ENCODE measurements at regions not wholly inside any gene's neighbourhood (a gene's known extent, or its start where the extent isn't known, plus 50 kb on each side); places are given as distances from the start of the nearest gene placed in this dataset.

DNA sequence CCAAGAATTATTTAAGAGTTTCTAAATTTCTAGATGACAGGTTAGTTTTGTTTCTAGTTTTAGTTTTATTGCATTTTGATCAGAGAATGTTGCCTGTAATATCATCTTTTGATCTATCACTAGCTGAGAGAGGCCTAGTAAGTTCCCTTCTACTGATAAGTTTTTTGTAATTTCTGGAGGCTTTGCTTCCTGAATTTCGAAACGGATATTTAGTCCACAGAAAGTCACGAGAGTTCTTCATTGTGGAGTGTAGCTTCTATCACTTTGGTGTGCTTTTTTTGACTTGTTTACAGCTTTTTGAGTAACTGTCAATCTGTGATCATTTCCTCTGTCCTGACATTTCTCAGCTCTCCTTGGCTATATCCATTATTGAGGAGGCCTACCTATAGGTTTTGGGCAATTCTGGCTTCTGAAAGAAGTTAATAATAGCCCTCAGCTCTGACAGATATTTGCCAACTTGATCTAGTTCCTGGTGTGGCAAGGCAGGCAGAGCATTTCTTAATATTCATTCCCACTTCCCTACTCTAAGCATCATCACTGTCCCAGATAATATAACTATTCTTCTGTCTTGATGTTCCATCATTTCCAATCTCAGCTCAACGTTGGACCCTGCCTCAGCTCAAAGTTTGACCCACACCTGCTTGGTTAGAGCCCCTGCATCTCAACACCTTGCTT lies 171.3 kb downstream of the BLID start:
- no peak for ATAC-seq
- Mint-ChIP-seq H3K9me3 (no peaks in the 10 kb centered on the region), H3K36me3 (ENCODE audit: low read depth) (no peaks in the 10 kb centered on the region), H3K4me3 (no peak overlapping the region), H3K27ac (no peak overlapping the region), H3K27me3 (no peaks in the 10 kb centered on the region), H3K4me1 (no peaks in the 10 kb centered on the region)
- DNase-seq: no peak

DNA sequence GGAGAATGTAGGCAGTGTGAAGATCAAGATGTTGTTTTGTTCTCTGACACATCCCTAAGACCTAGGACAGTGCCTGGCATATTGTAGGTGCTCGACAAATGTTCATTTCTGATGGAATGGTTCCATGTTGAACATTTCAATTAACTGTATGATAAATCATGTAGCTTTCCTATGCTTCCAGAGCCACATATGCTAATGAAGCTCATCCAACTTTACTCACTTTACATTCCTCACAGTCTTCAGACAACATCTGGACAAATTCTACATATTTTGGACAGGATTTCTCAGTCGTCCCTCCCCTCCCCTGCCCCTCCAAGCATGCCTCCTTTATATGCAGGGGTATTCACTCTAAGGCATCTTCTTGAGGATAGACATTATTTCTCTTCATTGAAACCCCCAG lies 177.9 kb downstream of the BLID start:
- Mint-ChIP-seq H3K27me3 (peaks cover 3% of the 10 kb centered on the region), H3K27ac (no peak overlapping the region), H3K36me3 (ENCODE audit: low read depth) (no peaks in the 10 kb centered on the region), H3K9me3 (peaks cover 3% of the 10 kb centered on the region), H3K4me1 (no peaks in the 10 kb centered on the region), H3K4me3 (no peak overlapping the region)
- no peak for ATAC-seq
- no peak for DNase-seq

DNA sequence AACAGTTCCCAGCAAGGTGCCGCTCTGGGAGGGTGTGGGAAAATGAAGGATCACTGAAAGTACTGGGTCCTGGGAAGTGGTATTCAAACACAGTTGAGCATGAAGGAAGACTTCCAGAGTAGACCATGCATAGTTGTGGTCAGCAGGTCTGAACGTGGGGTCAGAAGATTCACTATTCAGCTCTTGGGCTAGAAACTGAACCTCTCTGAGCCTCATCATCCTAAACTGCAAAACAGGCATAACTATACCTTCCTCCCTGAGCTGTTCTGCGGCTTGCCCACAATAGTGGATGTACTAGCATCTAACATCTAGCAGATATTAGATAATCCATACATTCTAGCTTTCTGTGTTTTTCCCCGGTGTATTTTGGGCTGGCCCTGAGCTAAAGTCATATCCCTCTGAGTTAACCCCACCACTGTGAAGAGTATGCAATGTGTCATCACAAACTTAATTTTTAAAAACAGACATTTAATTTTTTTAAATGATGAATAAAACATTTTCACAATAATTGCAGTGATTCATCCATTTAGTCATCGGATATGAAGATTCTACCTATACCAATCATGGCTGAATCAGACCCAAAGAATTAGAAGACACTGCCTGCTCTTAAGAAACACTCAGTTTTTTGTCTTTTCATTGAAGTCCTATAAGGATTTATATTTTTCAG lies 179.1 kb downstream of the BLID start:
- no peaks in the 10 kb centered on the region for H3K36me3 Mint-ChIP-seq (ENCODE audit: low read depth)
- H3K27me3 Mint-ChIP-seq: peaks cover 7% of the 10 kb centered on the region
- H3K9me3 Mint-ChIP-seq: peaks cover 3% of the 10 kb centered on the region
- H3K4me1 Mint-ChIP-seq: no peaks in the 10 kb centered on the region
- no peak overlapping the region for H3K4me3 Mint-ChIP-seq
- ATAC-seq (no peak), DNase-seq (no peak)
- no peak overlapping the region for H3K27ac Mint-ChIP-seq

DNA sequence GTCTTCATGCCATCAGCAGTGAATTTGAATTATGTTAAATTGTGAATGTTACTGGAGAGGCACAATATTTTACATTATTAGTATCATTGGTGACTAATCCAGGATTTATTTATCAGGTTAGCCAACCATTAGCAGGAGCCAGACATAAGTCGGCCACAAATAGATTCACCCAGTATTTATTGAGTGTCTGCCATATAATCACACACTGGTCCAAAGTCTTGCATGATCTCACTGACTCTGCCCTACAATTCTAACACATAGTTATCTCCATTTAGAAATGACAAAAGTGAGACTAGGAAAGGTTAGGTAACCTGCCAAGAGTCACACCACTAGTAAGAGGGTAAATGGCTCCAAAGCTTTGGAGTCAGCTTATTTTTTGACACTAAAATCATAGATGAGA lies 179.6 kb downstream of the BLID start:
- ATAC-seq (no peak), DNase-seq (no peak)
- no peak overlapping the region for H3K4me3 Mint-ChIP-seq
- H3K9me3 Mint-ChIP-seq: peaks cover 3% of the 10 kb centered on the region
- H3K36me3 Mint-ChIP-seq (ENCODE audit: low read depth): no peaks in the 10 kb centered on the region
- no peak overlapping the region for H3K27ac Mint-ChIP-seq
- H3K27me3 Mint-ChIP-seq: peaks cover 10% of the 10 kb centered on the region
- H3K4me1 Mint-ChIP-seq: no peaks in the 10 kb centered on the region

DNA sequence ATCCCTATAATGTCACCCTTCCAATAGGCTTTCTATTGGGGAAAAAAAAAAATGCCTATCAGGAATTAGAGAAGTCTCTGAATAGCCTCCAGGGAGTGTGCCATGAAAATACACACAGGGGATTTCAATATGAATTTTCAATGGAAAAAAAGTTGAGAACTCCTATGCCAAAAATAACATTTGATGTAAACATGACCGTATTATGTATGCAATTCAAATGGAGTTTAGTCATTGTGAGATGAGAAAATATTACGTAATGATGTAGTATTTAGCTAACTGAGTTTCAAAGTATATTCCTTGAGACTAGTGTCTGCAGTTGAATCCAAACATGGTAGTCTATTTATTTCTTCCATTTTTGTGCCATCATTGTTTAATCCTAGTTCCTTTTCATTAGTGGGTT lies 182.3 kb downstream of the BLID start:
- no peak for DNase-seq
- Mint-ChIP-seq H3K27me3 (peaks cover 13% of the 10 kb centered on the region), H3K27ac (no peak overlapping the region), H3K9me3 (peaks cover 3% of the 10 kb centered on the region), H3K36me3 (ENCODE audit: low read depth) (no peaks in the 10 kb centered on the region), H3K4me1 (no peaks in the 10 kb centered on the region), H3K4me3 (no peak overlapping the region)
- ATAC-seq: no peak

DNA sequence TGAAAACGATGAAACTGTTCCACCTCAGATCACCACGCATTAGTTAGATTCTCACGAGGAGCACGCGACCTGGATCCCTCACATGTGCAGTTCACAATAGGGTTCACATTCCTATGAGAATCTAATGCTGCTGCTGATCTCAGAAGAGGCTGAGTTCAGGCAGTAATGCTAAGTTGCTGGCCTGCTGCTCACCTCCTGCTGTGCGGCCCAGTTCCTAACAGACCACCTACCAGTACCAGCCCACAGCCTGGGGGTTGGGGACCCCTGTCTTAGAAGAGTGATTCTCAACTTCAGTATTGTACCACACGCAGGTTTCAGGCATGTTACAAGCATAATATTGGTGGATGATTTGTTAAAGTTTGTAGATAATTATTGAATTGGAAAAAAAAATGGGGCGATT lies 182.7 kb downstream of the BLID start:
- Mint-ChIP-seq H3K9me3 (peaks cover 3% of the 10 kb centered on the region), H3K4me3 (no peak overlapping the region), H3K27me3 (peaks cover 13% of the 10 kb centered on the region), H3K36me3 (ENCODE audit: low read depth) (no peaks in the 10 kb centered on the region), H3K4me1 (no peaks in the 10 kb centered on the region), H3K27ac (no peak overlapping the region)
- DNase-seq (no peak), ATAC-seq (no peak)

DNA sequence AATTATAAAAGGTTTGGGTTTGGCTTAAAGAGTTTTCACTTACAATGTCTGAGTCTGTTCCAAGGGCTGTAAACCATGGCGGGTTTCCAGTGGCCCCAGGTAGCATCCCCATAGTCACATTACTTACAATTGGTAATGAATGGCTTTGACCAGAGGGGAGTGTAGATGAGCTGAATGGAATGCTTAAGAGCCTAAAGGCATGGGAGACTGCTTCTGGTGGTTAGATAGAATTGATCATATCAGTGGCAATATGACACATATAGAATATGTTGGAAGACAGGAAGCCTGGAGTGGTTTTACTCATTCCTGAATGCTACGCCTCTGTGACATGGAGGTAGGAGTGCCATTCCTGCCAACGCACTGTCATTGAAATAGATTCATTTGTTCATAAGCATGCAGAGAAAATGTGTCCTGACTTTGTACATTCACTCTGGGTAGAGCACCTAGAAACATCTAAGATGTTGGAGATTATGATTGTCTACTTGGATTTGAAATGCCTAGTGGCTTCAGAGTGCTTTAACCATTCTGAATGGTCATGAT lies 183.3 kb downstream of the BLID start:
- H3K4me1 Mint-ChIP-seq: no peaks in the 10 kb centered on the region
- peaks cover 3% of the 10 kb centered on the region for H3K9me3 Mint-ChIP-seq
- no peak overlapping the region for H3K27ac Mint-ChIP-seq
- no peaks in the 10 kb centered on the region for H3K36me3 Mint-ChIP-seq (ENCODE audit: low read depth)
- peaks cover 13% of the 10 kb centered on the region for H3K27me3 Mint-ChIP-seq
- no peak for ATAC-seq
- DNase-seq: no peak
- no peak overlapping the region for H3K4me3 Mint-ChIP-seq

DNA sequence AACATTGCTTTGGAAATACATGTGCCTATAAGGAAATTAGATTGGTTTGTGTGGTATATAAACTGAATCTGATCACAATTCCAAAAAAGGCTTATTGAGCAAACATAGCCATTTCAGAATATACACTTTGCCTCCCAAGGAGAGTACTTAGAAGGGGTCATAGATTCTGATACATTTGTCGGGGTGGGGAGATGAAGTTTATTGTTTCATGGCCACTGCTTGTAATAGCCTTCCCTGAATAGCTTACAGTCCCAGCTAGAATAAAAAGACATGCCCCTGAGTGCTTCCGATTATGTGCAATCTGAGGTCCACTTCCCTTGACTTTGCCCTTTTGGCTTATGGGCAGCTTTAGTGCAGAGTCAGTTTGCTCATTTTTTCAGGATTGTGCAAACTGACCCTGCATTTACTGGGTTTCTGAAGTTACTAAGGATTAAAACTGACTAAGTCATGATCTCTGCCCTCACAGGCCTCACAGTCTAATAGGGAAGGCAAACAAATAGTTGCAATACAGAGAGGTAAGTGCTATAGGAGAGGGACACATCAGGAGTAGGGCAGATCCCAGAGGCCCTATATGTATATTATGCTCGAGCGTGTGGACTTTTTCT lies 184.2 kb downstream of the BLID start:
- no peak for ATAC-seq
- DNase-seq: no peak
- peaks cover 19% of the 10 kb centered on the region for H3K27me3 Mint-ChIP-seq
- H3K36me3 Mint-ChIP-seq (ENCODE audit: low read depth): no peaks in the 10 kb centered on the region
- H3K27ac Mint-ChIP-seq: no peak overlapping the region
- H3K9me3 Mint-ChIP-seq: peaks cover 3% of the 10 kb centered on the region
- no peaks in the 10 kb centered on the region for H3K4me1 Mint-ChIP-seq
- H3K4me3 Mint-ChIP-seq: no peak overlapping the region

DNA sequence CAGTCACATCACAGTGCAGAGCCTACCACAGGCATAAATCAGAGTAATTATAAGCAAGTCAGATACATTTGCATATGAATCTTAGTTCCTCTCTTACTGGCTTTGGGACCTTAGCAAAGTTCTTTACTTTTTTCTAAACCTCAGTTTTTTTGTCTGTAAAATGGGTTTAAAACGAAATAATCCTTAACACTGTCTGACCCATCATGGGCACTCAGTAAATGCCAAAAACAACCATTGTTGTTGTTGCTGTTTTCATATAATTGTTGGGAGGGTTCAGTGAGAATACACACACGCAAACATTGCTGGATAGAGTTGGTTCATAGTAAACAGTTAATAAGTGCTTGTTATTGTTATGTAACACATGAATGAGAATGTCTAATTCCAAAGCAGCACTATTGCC lies 184.9 kb downstream of the BLID start:
- Mint-ChIP-seq H3K4me3 (no peak overlapping the region), H3K4me1 (no peaks in the 10 kb centered on the region), H3K9me3 (peaks cover 3% of the 10 kb centered on the region), H3K27ac (no peak overlapping the region), H3K27me3 (peaks cover 19% of the 10 kb centered on the region), H3K36me3 (ENCODE audit: low read depth) (no peaks in the 10 kb centered on the region)
- DNase-seq (no peak), ATAC-seq (no peak)

DNA sequence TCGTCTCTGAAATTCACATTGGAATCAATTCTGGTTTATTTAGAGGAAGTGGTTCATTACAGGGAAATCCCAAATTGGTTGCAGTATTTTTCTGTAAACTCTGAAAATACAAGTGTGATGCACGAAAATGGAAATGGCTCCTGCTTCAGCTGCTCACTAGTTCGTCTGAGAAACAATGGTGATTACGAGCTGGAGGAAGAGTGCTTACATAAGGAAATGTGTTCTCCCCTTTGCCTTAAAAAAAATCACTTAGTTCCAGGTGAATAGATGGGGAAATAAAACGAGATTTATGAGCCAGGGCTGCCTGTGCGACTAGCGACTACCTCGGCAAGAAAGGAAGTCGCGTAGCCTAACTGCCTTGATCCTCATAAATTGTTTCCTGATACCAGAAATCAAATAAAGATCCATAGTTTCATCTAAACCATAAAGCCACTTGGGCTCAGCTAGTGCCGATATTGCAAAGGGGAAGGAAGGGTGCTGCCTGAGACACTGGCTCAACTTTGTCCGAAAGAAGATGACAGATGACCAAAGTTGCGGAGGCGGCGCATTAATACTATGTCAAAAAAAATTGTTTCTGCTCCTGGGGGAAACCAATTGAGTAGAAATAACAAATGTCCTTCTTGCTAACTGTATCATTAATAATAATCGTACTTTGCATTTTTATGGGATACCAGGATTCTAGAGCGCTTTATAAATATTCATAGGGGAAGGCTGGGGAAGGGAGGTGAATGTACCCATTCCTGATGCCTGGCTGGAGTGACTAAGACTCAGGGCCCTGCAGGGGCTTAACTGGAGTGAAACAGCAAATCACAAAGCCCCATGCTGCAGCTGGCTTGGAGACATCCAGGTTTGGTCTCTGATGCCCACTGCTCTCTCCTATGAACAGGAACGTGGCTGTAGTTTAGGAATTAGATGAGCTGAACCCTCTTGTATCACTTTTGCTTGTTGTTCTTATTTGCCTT lies 185.7 kb downstream of the BLID start:
- Mint-ChIP-seq H3K4me3 (no peak overlapping the region), H3K27ac (no peak overlapping the region), H3K36me3 (ENCODE audit: low read depth) (no peaks in the 10 kb centered on the region), H3K27me3 (peaks cover 19% of the 10 kb centered on the region), H3K9me3 (peaks cover 3% of the 10 kb centered on the region), H3K4me1 (no peaks in the 10 kb centered on the region)
- no peak for DNase-seq
- ATAC-seq: no peak

DNA sequence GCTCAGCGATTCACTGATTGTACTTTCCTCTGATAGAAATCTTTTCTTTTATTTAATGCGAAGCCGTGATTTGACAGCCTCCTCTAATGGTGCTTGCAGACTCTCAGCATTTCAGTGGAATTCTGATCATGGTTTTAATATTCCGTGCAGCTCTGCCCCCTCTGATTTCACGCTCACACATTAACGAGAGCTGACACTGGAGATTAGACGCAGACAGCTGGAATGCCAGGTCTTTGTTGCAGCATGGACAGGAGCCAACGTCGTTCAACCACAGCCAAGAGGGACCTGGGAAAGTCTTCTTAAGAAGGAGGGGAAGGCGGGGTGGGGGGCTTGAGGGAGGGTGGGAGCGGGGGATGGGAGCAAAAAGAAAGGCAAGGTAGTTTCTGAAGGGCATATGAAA lies 186.4 kb downstream of the BLID start:
- Mint-ChIP-seq H3K27me3 (peaks cover 20% of the 10 kb centered on the region), H3K36me3 (ENCODE audit: low read depth) (no peaks in the 10 kb centered on the region), H3K4me3 (no peak overlapping the region), H3K9me3 (peaks cover 3% of the 10 kb centered on the region), H3K4me1 (no peaks in the 10 kb centered on the region), H3K27ac (no peak overlapping the region)
- DNase-seq (no peak), ATAC-seq (no peak)

DNA sequence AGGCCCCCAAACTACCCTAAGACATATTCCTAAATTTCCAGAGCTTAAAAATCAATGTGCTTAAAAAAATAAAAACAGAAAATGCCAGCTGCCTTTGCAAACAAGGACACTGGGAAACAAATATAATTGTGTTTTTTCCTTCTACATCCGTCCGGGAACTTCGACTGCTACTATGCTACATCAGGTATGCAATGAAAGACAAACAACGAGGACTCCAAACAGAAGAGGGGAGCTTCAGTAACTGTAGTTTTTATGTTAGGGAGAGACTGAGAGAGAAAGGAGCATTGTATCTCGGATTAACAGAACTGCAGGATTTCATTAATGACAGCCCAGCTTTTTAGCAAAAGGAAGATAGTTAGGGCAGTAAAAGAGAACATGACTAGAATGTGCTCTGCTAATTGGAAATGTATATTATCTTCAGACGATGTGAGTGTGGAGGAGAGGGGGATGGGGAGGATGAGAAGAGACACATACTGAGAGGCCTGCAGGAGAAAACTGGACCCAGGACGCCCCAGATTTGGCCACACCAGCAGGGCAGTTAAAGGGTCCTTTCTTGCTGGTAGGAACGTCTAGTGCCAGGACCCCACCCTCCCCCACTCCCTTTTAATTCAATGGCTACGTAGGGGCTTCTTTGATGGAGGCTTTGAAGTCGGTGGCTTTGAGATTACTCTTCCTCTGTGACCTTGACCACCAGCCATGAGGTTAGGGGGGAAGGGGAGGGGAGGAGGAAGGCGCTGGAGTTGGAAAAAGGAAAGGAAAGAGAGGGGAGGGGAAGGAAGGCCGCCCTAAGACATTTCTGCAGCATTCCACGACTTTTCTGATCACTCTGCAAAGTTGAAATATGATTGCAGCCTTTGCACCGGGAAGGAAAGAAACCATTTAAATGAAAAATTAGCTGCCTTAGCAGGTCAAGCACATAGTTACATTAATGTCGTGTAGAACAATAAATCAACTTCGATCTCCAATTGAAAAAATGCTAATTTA lies 187.1 kb downstream of the BLID start:
- Mint-ChIP-seq H3K4me3 (no peak overlapping the region), H3K36me3 (ENCODE audit: low read depth) (no peaks in the 10 kb centered on the region), H3K4me1 (no peaks in the 10 kb centered on the region), H3K9me3 (peaks cover 2% of the 10 kb centered on the region), H3K27me3 (peaks cover 21% of the 10 kb centered on the region), H3K27ac (no peak overlapping the region)
- ATAC-seq (no peak), DNase-seq (no peak)

DNA sequence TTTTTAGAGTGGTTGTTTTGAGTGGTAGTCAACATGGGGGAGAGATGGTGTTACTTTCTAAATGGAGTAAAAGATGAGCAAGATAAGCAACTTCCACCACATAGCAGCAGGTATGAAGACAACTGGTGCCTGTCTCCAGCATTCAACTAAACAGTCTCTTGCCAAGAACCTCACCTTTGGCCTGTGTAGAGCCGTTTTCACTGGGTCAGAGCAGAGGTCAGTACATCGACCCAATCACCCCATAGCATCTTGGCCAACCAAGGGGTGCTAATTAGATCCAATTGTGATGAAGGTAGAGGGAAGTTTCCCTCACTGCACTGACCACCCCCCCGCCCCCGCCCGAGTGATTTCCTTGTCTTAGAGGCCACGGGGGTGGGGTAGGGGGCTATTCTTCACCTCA lies 188.2 kb downstream of the BLID start:
- H3K9me3 Mint-ChIP-seq: no peaks in the 10 kb centered on the region
- peaks cover 18% of the 10 kb centered on the region for H3K27me3 Mint-ChIP-seq
- no peak overlapping the region for H3K4me3 Mint-ChIP-seq
- H3K4me1 Mint-ChIP-seq: no peaks in the 10 kb centered on the region
- no peak overlapping the region for H3K27ac Mint-ChIP-seq
- no peaks in the 10 kb centered on the region for H3K36me3 Mint-ChIP-seq (ENCODE audit: low read depth)
- no peak for ATAC-seq
- no peak for DNase-seq

Data from activated naive CD8-positive, alpha-beta T cell treated with anti-CD3 and anti-CD28 coated beads, Interleukin-2, amount 50 U/mL, for 24 hours (primary cell).